ENCODE measurements at regions not wholly inside any gene's neighbourhood (a gene's known extent, or its start where the extent isn't known, plus 50 kb on each side); places are given as distances from the start of the nearest gene placed in this dataset.

GRCh38 chr11:15586741-15587473, 472.2 kb downstream of the INSC start:
- POLR2A ChIA-PET: no interaction called here
- Histone ChIP-seq H3K27ac (ENCODE audit: low read depth, low read length) (no peak overlapping the region), H3K36me3 (ENCODE audit: insufficient read depth, low read length) (no peaks in the 10 kb centered on the region), H3K9me3 (ENCODE audit: low read length) (no peaks in the 10 kb centered on the region), H3K27me3 (ENCODE audit: insufficient read depth, low read length, poor library complexity, severe bottlenecking) (no peaks in the 10 kb centered on the region), H3K4me3 (ENCODE audit: low read length) (no peak overlapping the region), H3K4me1 (ENCODE audit: insufficient read depth, low read length) (no peaks in the 10 kb centered on the region)
- Mint-ChIP-seq H3K9me3 (peaks cover 0 to 3% (median 0%) of the 10 kb centered on the region in 5 donors), H3K27me3 (no peaks in the 10 kb centered on the region), H3K4me3 (no peak overlapping the region), H3K4me1 (no peaks in the 10 kb centered on the region), H3K36me3 (no peaks in the 10 kb centered on the region), H3K27ac (no peak overlapping the region)
- CTCF ChIA-PET: no interaction called here
- DNase-seq: no peak

- no peaks in the 10 kb centered on the region for H3K4me1 ChIP-seq (ENCODE audit: insufficient read depth, low read length)
- Mint-ChIP-seq H3K9me3 (peaks cover 0 to 3% (median 0%) of the 10 kb centered on the region in 5 donors), H3K4me3 (no peak overlapping the region), H3K27ac (no peak overlapping the region), H3K4me1 (no peaks in the 10 kb centered on the region), H3K27me3 (no peaks in the 10 kb centered on the region), H3K36me3 (no peaks in the 10 kb centered on the region)
- DNase-seq: no peak
- ChIA-PET POLR2A (no interaction called here), CTCF (no interaction called here)
- H3K9me3 ChIP-seq (ENCODE audit: low read length): no peaks in the 10 kb centered on the region
- no peak overlapping the region for H3K27ac ChIP-seq (ENCODE audit: low read depth, low read length)
- no peak overlapping the region for H3K4me3 ChIP-seq (ENCODE audit: low read length)
- H3K36me3 ChIP-seq (ENCODE audit: insufficient read depth, low read length): no peaks in the 10 kb centered on the region
- H3K27me3 ChIP-seq (ENCODE audit: insufficient read depth, low read length, poor library complexity, severe bottlenecking): no peaks in the 10 kb centered on the region
These were observed 474.4 kb downstream of the INSC start for GRCh38 chr11:15589070-15589626.

- no peak overlapping the region for H3K27ac ChIP-seq (ENCODE audit: low read depth, low read length)
- no peaks in the 10 kb centered on the region for H3K4me1 ChIP-seq (ENCODE audit: insufficient read depth, low read length)
- no peaks in the 10 kb centered on the region for H3K27me3 Mint-ChIP-seq
- no peaks in the 10 kb centered on the region for H3K4me1 Mint-ChIP-seq
- no peak overlapping the region for H3K27ac Mint-ChIP-seq
- no peak for DNase-seq
- no peaks in the 10 kb centered on the region for H3K36me3 ChIP-seq (ENCODE audit: insufficient read depth, low read length)
- H3K27me3 ChIP-seq (ENCODE audit: insufficient read depth, low read length, poor library complexity, severe bottlenecking): no peaks in the 10 kb centered on the region
- ChIA-PET CTCF (no interaction called here), POLR2A (no interaction called here)
- H3K4me3 Mint-ChIP-seq: no peak overlapping the region
- H3K9me3 Mint-ChIP-seq: peaks cover 0 to 3% (median 0%) of the 10 kb centered on the region in 5 donors
- H3K4me3 ChIP-seq (ENCODE audit: low read length): no peak overlapping the region
- no peaks in the 10 kb centered on the region for H3K36me3 Mint-ChIP-seq
- no peaks in the 10 kb centered on the region for H3K9me3 ChIP-seq (ENCODE audit: low read length)
These were observed 475.4 kb downstream of the INSC start for GRCh38 chr11:15590132-15590531.

- ChIA-PET CTCF (no interaction called here), POLR2A (no interaction called here)
- H3K27ac Mint-ChIP-seq: no peak overlapping the region
- no peaks in the 10 kb centered on the region for H3K36me3 ChIP-seq (ENCODE audit: insufficient read depth, low read length)
- H3K9me3 Mint-ChIP-seq: peaks cover 0 to 1% (median 0%) of the 10 kb centered on the region in 5 donors
- no peaks in the 10 kb centered on the region for H3K4me1 ChIP-seq (ENCODE audit: insufficient read depth, low read length)
- H3K36me3 Mint-ChIP-seq: no peaks in the 10 kb centered on the region
- H3K27me3 ChIP-seq (ENCODE audit: insufficient read depth, low read length, poor library complexity, severe bottlenecking): no peaks in the 10 kb centered on the region
- H3K4me3 ChIP-seq (ENCODE audit: low read length): no peak overlapping the region
- H3K4me1 Mint-ChIP-seq: no peaks in the 10 kb centered on the region
- H3K9me3 ChIP-seq (ENCODE audit: low read length): no peaks in the 10 kb centered on the region
- H3K27me3 Mint-ChIP-seq: no peaks in the 10 kb centered on the region
- no peak overlapping the region for H3K4me3 Mint-ChIP-seq
- H3K27ac ChIP-seq (ENCODE audit: low read depth, low read length): no peak overlapping the region
- DNase-seq: no peak
These were observed 476.4 kb downstream of the INSC start for GRCh38 chr11:15591112-15591537.

- H3K27ac ChIP-seq (ENCODE audit: low read depth, low read length): no peak overlapping the region
- POLR2A ChIA-PET: no interaction called here
- no peaks in the 10 kb centered on the region for H3K36me3 Mint-ChIP-seq
- no peak overlapping the region for H3K27ac Mint-ChIP-seq
- H3K4me3 ChIP-seq (ENCODE audit: low read length): no peak overlapping the region
- no peaks in the 10 kb centered on the region for H3K27me3 ChIP-seq (ENCODE audit: insufficient read depth, low read length, poor library complexity, severe bottlenecking)
- H3K9me3 Mint-ChIP-seq: no peaks in the 10 kb centered on the region
- CTCF ChIA-PET: no interaction called here
- no peaks in the 10 kb centered on the region for H3K4me1 Mint-ChIP-seq
- H3K4me3 Mint-ChIP-seq: no peak overlapping the region
- no peaks in the 10 kb centered on the region for H3K27me3 Mint-ChIP-seq
- H3K9me3 ChIP-seq (ENCODE audit: low read length): no peaks in the 10 kb centered on the region
- no peaks in the 10 kb centered on the region for H3K4me1 ChIP-seq (ENCODE audit: insufficient read depth, low read length)
- H3K36me3 ChIP-seq (ENCODE audit: insufficient read depth, low read length): no peaks in the 10 kb centered on the region
- no peak for DNase-seq
These were observed 479.9 kb downstream of the INSC start for GRCh38 chr11:15594607-15595006.

GRCh38 chr11:15599376-15599775, 484.7 kb downstream of the INSC start:
- Mint-ChIP-seq H3K27me3 (peaks cover 0 to 2% of the 10 kb centered on the region in 2 donors), H3K36me3 (no peaks in the 10 kb centered on the region), H3K4me1 (no peaks in the 10 kb centered on the region), H3K27ac (peak overlapping the region in 1 of 8 donors; percentile 14), H3K9me3 (peaks cover 0 to 5% (median 0%) of the 10 kb centered on the region in 5 donors), H3K4me3 (no peak overlapping the region)
- H3K27ac ChIP-seq (ENCODE audit: low read depth, low read length): no peak overlapping the region
- no peaks in the 10 kb centered on the region for H3K4me1 ChIP-seq (ENCODE audit: insufficient read depth, low read length)
- ChIA-PET CTCF (no interaction called here), POLR2A (no interaction called here)
- no peaks in the 10 kb centered on the region for H3K9me3 ChIP-seq (ENCODE audit: low read length)
- H3K36me3 ChIP-seq (ENCODE audit: insufficient read depth, low read length): no peaks in the 10 kb centered on the region
- no peak overlapping the region for H3K4me3 ChIP-seq (ENCODE audit: low read length)
- no peaks in the 10 kb centered on the region for H3K27me3 ChIP-seq (ENCODE audit: insufficient read depth, low read length, poor library complexity, severe bottlenecking)
- DNase-seq: no peak

GRCh38 chr11:15602047-15602446, 487.3 kb downstream of the INSC start:
- H3K4me3 Mint-ChIP-seq: no peak overlapping the region
- POLR2A ChIA-PET: no interaction called here
- H3K4me1 Mint-ChIP-seq: no peaks in the 10 kb centered on the region

GRCh38 chr11:15602785-15603567, 488.3 kb downstream of the INSC start:
- no peaks in the 10 kb centered on the region for H3K36me3 ChIP-seq (ENCODE audit: insufficient read depth, low read length)
- no peak for DNase-seq
- Mint-ChIP-seq H3K9me3 (peaks cover 0 to 5% (median 0%) of the 10 kb centered on the region in 5 donors), H3K4me3 (no peak overlapping the region), H3K4me1 (no peaks in the 10 kb centered on the region), H3K27ac (no peak overlapping the region), H3K36me3 (no peaks in the 10 kb centered on the region), H3K27me3 (peaks cover 0 to 2% of the 10 kb centered on the region in 2 donors)
- ChIA-PET CTCF (no interaction called here), POLR2A (no interaction called here)
- H3K27me3 ChIP-seq (ENCODE audit: insufficient read depth, low read length, poor library complexity, severe bottlenecking): no peaks in the 10 kb centered on the region
- no peak overlapping the region for H3K4me3 ChIP-seq (ENCODE audit: low read length)
- H3K9me3 ChIP-seq (ENCODE audit: low read length): no peaks in the 10 kb centered on the region
- H3K27ac ChIP-seq (ENCODE audit: low read depth, low read length): no peak overlapping the region
- no peaks in the 10 kb centered on the region for H3K4me1 ChIP-seq (ENCODE audit: insufficient read depth, low read length)

More at GRCh38 chr11:15602047-15602446, 487.3 kb downstream of the INSC start:
- CTCF ChIA-PET: no interaction called here
- H3K36me3 Mint-ChIP-seq: no peaks in the 10 kb centered on the region
- H3K27ac Mint-ChIP-seq: no peak overlapping the region
- Histone ChIP-seq H3K4me1 (ENCODE audit: insufficient read depth, low read length) (no peaks in the 10 kb centered on the region), H3K27me3 (ENCODE audit: insufficient read depth, low read length, poor library complexity, severe bottlenecking) (no peaks in the 10 kb centered on the region), H3K4me3 (ENCODE audit: low read length) (no peak overlapping the region), H3K9me3 (ENCODE audit: low read length) (no peaks in the 10 kb centered on the region), H3K27ac (ENCODE audit: low read depth, low read length) (no peak overlapping the region), H3K36me3 (ENCODE audit: insufficient read depth, low read length) (no peaks in the 10 kb centered on the region)
- peaks cover 0 to 2% of the 10 kb centered on the region in 2 donors for H3K27me3 Mint-ChIP-seq
- no peak for DNase-seq
- H3K9me3 Mint-ChIP-seq: peaks cover 0 to 5% (median 0%) of the 10 kb centered on the region in 5 donors

All from CD8-positive, alpha-beta memory T cell (primary cell).